Ectodermal cell (in vitro differentiated cells): ENCODE measurements at regions not wholly inside any gene's neighbourhood (a gene's known extent, or its start where the extent isn't known, plus 50 kb on each side); places are given as distances from the start of the nearest gene placed in this dataset.
"Not testable (repeated sequence)": the region's sequence is repeated elsewhere in the genome, so short reads cannot be mapped to it uniquely, and the experiment has no call there.

ENCODE experiments used
- H3K27ac ChIP-seq: 2 replicates; pipeline ENCODE4 v1.7.0; 2013; ENCODE audit warnings: mild to moderate bottlenecking, low read depth, low read length; ENCODE audit not compliant: insufficient read depth, poor library complexity, severe bottlenecking
- H3K27me3 ChIP-seq: 2 replicates; pipeline ENCODE4 v1.7.0; 2013; ENCODE audit warnings: mild to moderate bottlenecking, low read length; ENCODE audit not compliant: insufficient read depth, control insufficient read depth, poor library complexity, severe bottlenecking
- H3K36me3 ChIP-seq: one replicate; pipeline ENCODE4 v1.7.0; 2013; ENCODE audit warnings: low read length; ENCODE audit not compliant: control insufficient read depth, insufficient read depth
- H3K4me1 ChIP-seq: one replicate; pipeline ENCODE4 v1.7.0; 2013; ENCODE audit warnings: low read length; ENCODE audit not compliant: control insufficient read depth, insufficient read depth
- H3K4me3 ChIP-seq: 2 replicates; pipeline ENCODE4 v1.7.0; 2013; ENCODE audit warnings: low read depth, low read length, control low read depth; ENCODE audit not compliant: insufficient read depth
- H3K9me3 ChIP-seq: 2 replicates; pipeline ENCODE4 v1.7.0; 2013; ENCODE audit warnings: mild to moderate bottlenecking, low read length, moderate library complexity; ENCODE audit not compliant: control insufficient read depth
- WGBS, 2 experiments: methylation state at CpG; one replicate each; pipeline ENCODE4 v1.1.7; 2013; ENCODE audit warnings: missing lambda C conversion rate in 2 of 2; 5-methylcytosine and 5-hydroxymethylcytosine counted together

- H3K4me3 ChIP-seq, result no peak overlapping the region
- H3K27me3 ChIP-seq, result no peaks in the 10 kb centered on the region
- H3K9me3 ChIP-seq, result no peaks in the 10 kb centered on the region
- H3K4me1 ChIP-seq, result no peaks in the 10 kb centered on the region
- H3K27ac ChIP-seq, result no peak overlapping the region
- H3K36me3 ChIP-seq, result no peaks in the 10 kb centered on the region
Measured at GRCh38 chr11:81286550-81286949, 1447.1 kb downstream of the FAM181B start.

- H3K36me3 ChIP-seq, H3K27me3 ChIP-seq, H3K4me3 ChIP-seq, H3K27ac ChIP-seq, H3K9me3 ChIP-seq, H3K4me1 ChIP-seq: not testable (repeated sequence)
- WGBS, 2 experiments, result 78 to 88% methylated on average over 1 of the region's 1 CpG
Measured at GRCh38 chr11:81280228-81280627, 1453.4 kb downstream of the FAM181B start.

GRCh38 chr11:81278991-81279390 lies 1454.7 kb downstream of the FAM181B start:
- no peaks in the 10 kb centered on the region for H3K4me1 ChIP-seq
- no peaks in the 10 kb centered on the region for H3K36me3 ChIP-seq
- H3K27ac ChIP-seq, result no peak overlapping the region
- H3K9me3 ChIP-seq, result no peaks in the 10 kb centered on the region
- no peaks in the 10 kb centered on the region for H3K27me3 ChIP-seq
- 89 to 93% methylated on average over 5 of the region's 5 CpGs for WGBS, 2 experiments
- H3K4me3 ChIP-seq, result no peak overlapping the region

DNA sequence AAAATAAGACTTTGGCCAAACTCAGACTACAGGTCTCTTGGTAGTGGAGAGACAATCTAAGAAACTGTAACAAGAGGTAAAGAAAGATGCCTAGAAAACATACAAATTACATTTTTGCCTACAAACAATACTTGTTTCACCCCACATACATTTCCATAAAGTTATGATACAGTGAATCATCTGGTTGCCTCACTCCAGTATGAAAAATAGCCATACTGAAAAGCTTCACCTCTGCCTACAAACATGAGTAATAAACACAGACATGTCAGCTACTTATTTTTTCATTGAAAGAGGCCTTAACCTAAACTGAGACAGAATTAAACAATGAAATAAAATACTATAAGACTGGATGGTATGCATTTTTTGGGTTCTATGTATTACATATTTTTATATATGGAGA lies 1463.0 kb downstream of the FAM181B start:
- Histone ChIP-seq H3K36me3 (no peaks in the 10 kb centered on the region), H3K9me3 (no peaks in the 10 kb centered on the region), H3K27me3 (no peaks in the 10 kb centered on the region), H3K4me3 (no peak overlapping the region), H3K4me1 (no peaks in the 10 kb centered on the region), H3K27ac (no peak overlapping the region)

DNA sequence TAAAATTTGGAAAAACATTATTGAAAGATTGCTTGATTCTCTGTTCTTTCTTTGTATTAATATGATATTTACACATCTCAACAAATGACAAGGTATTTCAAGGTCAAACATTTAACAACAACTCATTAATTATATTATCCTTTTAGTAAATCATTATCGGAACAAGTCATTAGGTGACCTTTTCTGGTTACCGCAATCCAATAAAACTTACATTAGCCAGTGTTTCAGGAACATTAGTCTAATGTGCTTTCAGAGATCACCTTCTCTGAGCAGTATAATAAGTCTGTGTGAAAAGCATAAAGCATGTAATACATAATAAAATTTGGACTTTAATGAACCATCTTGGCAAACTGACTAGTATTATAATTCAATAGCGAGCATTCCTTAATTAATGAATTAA lies 1466.4 kb downstream of the FAM181B start:
- Histone ChIP-seq H3K4me3 (no peak overlapping the region), H3K9me3 (no peaks in the 10 kb centered on the region), H3K36me3 (no peaks in the 10 kb centered on the region), H3K4me1 (no peaks in the 10 kb centered on the region), H3K27me3 (no peaks in the 10 kb centered on the region), H3K27ac (no peak overlapping the region)
- 94 to 100% methylated on average over 2 to 3 of the region's 3 CpGs for WGBS, 2 experiments

GRCh38 chr11:81259471-81259870 lies 1474.2 kb downstream of the FAM181B start:
- WGBS, 2 experiments, result 81 to 88% methylated on average over 1 of the region's 2 CpGs
- no peaks in the 10 kb centered on the region for H3K4me1 ChIP-seq

DNA sequence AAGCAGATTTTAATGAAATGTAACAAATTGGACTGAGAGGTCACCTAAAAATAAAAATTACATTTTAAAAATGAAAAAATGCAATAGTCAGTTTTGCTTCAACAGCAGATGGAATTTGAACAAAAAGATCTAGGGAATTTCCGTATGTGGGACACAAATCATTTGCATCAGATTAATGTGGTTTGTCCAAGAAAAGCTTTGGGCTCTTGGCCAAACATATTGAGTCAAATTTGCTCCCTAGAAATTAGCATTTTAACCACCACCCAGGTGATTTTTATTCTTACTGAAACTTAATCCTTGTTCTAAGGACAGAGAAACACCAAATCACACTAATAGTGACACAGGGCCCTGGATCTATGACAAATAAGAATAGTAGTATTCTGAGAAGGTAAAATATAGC lies 1477.8 kb downstream of the FAM181B start:
- no peaks in the 10 kb centered on the region for H3K4me1 ChIP-seq
- H3K4me3 ChIP-seq, result no peak overlapping the region
- no peak overlapping the region for H3K27ac ChIP-seq
- H3K27me3 ChIP-seq, result no peaks in the 10 kb centered on the region
- H3K36me3 ChIP-seq, result no peaks in the 10 kb centered on the region
- H3K9me3 ChIP-seq, result no peaks in the 10 kb centered on the region
- 90 to 100% methylated on average over 1 of the region's 1 CpG for WGBS, 2 experiments

More at GRCh38 chr11:81259471-81259870, 1474.2 kb downstream of the FAM181B start:
- Histone ChIP-seq H3K27ac (no peak overlapping the region), H3K9me3 (no peaks in the 10 kb centered on the region), H3K4me3 (no peak overlapping the region), H3K36me3 (no peaks in the 10 kb centered on the region), H3K27me3 (no peaks in the 10 kb centered on the region)

DNA sequence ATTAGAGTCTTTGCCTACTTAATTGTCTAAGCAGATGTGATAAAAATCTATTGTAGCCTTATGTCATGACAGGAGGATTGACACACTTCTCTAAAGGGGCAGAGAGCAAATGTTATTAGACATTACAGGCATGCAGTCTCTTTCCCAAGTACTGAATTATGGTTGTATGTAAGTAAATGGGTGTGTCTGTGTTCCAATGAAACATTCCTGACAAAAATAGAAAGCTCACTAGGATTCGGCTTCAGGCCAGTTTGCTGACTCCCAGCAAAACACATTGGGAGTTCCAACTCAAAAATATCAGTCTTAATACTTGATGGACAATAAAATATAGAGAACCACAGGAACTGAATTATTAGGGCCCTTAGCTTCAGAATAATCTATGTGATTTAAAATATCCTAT lies 1480.4 kb downstream of the FAM181B start:
- Histone ChIP-seq H3K27me3 (no peaks in the 10 kb centered on the region), H3K27ac (no peak overlapping the region), H3K4me3 (no peak overlapping the region), H3K36me3 (no peaks in the 10 kb centered on the region), H3K4me1 (no peaks in the 10 kb centered on the region), H3K9me3 (no peaks in the 10 kb centered on the region)
- WGBS, 2 experiments, result 91% methylated on average over 1 of the region's 1 CpG; no CpG with 5 or more reads in 1 of the 2 experiments

DNA sequence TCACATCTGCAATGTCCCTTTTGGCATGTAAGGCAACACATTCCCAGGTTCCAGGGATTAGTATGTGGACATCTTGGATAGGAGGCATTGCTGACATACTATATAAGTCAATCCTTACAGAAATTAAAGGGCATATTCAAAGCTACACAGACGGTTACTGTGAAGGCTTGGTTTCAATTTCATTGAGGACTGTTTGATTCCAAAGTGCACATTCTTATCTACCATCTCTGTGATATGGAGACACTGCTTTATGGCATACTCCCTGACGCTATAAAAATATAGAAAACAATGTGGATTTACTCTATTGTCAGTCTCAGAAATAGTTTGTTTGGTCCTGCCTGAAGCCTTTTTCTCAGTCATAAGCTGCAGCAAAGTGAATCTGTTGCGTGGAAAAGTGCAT lies 1486.7 kb downstream of the FAM181B start:
- Histone ChIP-seq H3K4me1 (no peaks in the 10 kb centered on the region), H3K27me3 (no peaks in the 10 kb centered on the region), H3K36me3 (no peaks in the 10 kb centered on the region), H3K9me3 (no peaks in the 10 kb centered on the region), H3K4me3 (no peak overlapping the region), H3K27ac (no peak overlapping the region)
- 91 to 94% methylated on average over 3 of the region's 3 CpGs for WGBS, 2 experiments

DNA sequence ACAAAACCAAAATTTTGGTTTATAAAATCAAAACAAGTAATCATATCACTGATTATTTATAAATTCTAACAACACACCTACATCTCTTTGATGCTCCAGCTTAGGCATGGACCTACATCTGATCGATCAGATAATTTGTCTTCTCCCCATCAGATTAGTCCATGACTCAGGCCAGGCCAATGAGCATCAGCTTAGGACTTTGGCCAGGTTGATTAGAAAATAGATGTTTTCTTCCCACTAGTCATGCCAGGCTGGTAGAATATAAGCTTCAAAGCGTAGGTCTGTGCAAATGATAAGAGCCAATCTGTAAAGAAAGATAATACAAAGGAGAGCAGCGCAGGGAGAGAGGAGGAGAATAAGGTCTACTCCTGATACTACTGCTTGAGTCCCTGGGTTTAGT lies 1487.9 kb downstream of the FAM181B start:
- no peaks in the 10 kb centered on the region for H3K27me3 ChIP-seq
- 93 to 95% methylated on average over 3 of the region's 3 CpGs for WGBS, 2 experiments
- no peaks in the 10 kb centered on the region for H3K36me3 ChIP-seq
- H3K4me1 ChIP-seq, result no peaks in the 10 kb centered on the region
- no peak overlapping the region for H3K27ac ChIP-seq
- H3K9me3 ChIP-seq, result no peaks in the 10 kb centered on the region
- H3K4me3 ChIP-seq, result no peak overlapping the region

- Histone ChIP-seq H3K27ac (no peak overlapping the region), H3K4me3 (no peak overlapping the region), H3K4me1 (no peaks in the 10 kb centered on the region), H3K9me3 (no peaks in the 10 kb centered on the region), H3K36me3 (no peaks in the 10 kb centered on the region), H3K27me3 (no peaks in the 10 kb centered on the region)
- 84 to 95% methylated on average over 5 of the region's 5 CpGs for WGBS, 2 experiments
Measured at GRCh38 chr11:81241672-81242275, 1491.9 kb downstream of the FAM181B start.
